ENCODE measurements at regions not wholly inside any gene's neighbourhood (a gene's known extent, or its start where the extent isn't known, plus 50 kb on each side); places are given as distances from the start of the nearest gene placed in this dataset.

DNA sequence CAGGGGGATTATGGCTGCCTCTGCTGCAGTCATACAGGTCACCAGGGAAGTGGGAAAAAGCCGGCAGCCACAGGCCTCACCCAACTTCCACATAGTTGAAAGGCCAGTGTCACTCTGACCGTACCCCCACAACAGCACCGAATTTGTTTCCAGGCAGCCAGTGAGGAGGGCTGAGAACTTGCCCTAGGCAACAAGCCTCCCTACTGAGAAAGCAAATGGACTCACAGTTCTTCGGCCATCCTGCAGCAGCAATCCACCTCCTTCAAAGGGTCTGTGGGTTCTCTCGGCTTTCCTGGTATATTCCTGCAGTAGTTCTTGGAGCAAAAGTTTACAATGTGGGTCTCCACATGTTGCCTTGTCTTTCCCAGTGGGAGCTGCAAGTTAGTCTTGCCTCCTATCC, 251.3 kb downstream of the ETNK1 start:
- H3K36me3 ChIP-seq (ENCODE audit: control insufficient read depth, low read length): no peaks in the 10 kb centered on the region
- H4K20me1 ChIP-seq (ENCODE audit: control insufficient read depth, insufficient read depth, low read depth, low read length): no peaks in the 10 kb centered on the region
- H3K27ac ChIP-seq (ENCODE audit: low read depth, low read length): no peak overlapping the region
- no peak for TF ChIP-seq EZH2phosphoT487 (IDR thresholded peaks at IDR 0.05; ENCODE audit: borderline replicate concordance, low read length)
- TF ChIP-seq, protein P1, sequence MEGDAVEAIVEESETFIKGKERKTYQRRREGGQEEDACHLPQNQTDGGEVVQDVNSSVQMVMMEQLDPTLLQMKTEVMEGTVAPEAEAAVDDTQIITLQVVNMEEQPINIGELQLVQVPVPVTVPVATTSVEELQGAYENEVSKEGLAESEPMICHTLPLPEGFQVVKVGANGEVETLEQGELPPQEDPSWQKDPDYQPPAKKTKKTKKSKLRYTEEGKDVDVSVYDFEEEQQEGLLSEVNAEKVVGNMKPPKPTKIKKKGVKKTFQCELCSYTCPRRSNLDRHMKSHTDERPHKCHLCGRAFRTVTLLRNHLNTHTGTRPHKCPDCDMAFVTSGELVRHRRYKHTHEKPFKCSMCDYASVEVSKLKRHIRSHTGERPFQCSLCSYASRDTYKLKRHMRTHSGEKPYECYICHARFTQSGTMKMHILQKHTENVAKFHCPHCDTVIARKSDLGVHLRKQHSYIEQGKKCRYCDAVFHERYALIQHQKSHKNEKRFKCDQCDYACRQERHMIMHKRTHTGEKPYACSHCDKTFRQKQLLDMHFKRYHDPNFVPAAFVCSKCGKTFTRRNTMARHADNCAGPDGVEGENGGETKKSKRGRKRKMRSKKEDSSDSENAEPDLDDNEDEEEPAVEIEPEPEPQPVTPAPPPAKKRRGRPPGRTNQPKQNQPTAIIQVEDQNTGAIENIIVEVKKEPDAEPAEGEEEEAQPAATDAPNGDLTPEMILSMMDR (IDR thresholded peaks at IDR 0.05; ENCODE audit: low read depth, low read length, poor library complexity, severe bottlenecking): no peak
- H3K27me3 ChIP-seq (ENCODE audit: control insufficient read depth, low read length): no peaks in the 10 kb centered on the region
- no peaks in the 10 kb centered on the region for H3F3A ChIP-seq (ENCODE audit: control insufficient read depth, insufficient read depth)
- no peak overlapping the region for H3K4me3 ChIP-seq (ENCODE audit: low read length)
- H3K79me2 ChIP-seq (ENCODE audit: control insufficient read depth, low read length): no peaks in the 10 kb centered on the region
- no peaks in the 10 kb centered on the region for H3K9me3 ChIP-seq (ENCODE audit: control insufficient read depth, insufficient read depth, low read length)
- H3K4me1 ChIP-seq (ENCODE audit: control insufficient read depth, low read length): no peaks in the 10 kb centered on the region
- H3K9me2 ChIP-seq (replicated peaks; ENCODE audit: control insufficient read depth, low read length): no peaks in the 10 kb centered on the region
- no peak overlapping the region for H3K4me2 ChIP-seq (ENCODE audit: low read length)

DNA sequence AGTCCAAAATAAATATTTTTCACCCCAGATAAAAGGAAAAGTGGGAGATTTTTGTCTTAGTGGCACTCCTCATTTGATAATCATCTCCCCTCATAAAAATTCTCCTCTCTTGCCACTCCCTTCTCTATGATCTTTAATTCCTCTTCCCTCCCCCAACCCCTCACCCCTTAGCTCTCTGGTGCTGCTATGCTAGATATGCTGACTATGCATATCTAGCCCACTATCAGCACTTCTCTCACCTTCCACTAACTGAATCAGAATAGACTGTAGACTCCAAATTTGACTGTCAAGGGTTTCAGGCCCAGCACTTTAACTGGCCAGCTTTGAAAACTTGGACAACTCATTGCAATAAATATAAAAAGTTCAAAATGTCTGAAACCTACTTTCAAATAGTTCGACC, 254.2 kb downstream of the ETNK1 start:
- Histone ChIP-seq H3K9me2 (replicated peaks; ENCODE audit: control insufficient read depth, low read length) (no peaks in the 10 kb centered on the region), H3K9me3 (ENCODE audit: control insufficient read depth, insufficient read depth, low read length) (no peaks in the 10 kb centered on the region), H3K36me3 (ENCODE audit: control insufficient read depth, low read length) (no peaks in the 10 kb centered on the region), H3F3A (ENCODE audit: control insufficient read depth, insufficient read depth) (no peaks in the 10 kb centered on the region), H3K27ac (ENCODE audit: low read depth, low read length) (no peak overlapping the region), H3K4me2 (ENCODE audit: low read length) (no peak overlapping the region), H4K20me1 (ENCODE audit: control insufficient read depth, insufficient read depth, low read depth, low read length) (no peaks in the 10 kb centered on the region), H3K4me3 (ENCODE audit: low read length) (no peak overlapping the region), H3K79me2 (ENCODE audit: control insufficient read depth, low read length) (no peaks in the 10 kb centered on the region), H3K4me1 (ENCODE audit: control insufficient read depth, low read length) (no peaks in the 10 kb centered on the region), H3K27me3 (ENCODE audit: control insufficient read depth, low read length) (no peaks in the 10 kb centered on the region)
- TF ChIP-seq EZH2phosphoT487 (IDR thresholded peaks at IDR 0.05; ENCODE audit: borderline replicate concordance, low read length): no peak
- TF ChIP-seq, protein P1 (IDR thresholded peaks at IDR 0.05; ENCODE audit: low read depth, low read length, poor library complexity, severe bottlenecking): no peak

DNA sequence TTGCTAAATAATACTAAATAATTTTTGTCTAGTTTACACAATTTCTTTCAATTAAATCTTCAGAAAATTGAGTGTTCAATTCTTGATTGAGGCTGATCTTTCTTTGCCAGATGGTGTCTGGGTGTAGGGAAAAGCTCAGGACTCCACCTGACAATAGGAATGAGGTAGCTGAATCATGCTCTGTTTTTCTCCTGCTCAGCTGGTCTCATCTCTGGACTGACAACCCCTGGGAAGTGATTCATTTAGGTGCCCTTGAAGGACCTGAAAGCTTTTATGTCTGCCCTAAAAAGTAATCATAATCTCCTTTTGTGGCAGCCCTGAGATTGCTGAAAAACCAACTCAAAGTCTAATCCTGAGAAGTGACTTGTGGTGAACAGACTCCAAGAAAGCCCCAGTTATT, 255.4 kb downstream of the ETNK1 start:
- Histone ChIP-seq H3K9me3 (ENCODE audit: control insufficient read depth, insufficient read depth, low read length) (no peaks in the 10 kb centered on the region), H4K20me1 (ENCODE audit: control insufficient read depth, insufficient read depth, low read depth, low read length) (no peaks in the 10 kb centered on the region), H3K79me2 (ENCODE audit: control insufficient read depth, low read length) (no peaks in the 10 kb centered on the region), H3F3A (ENCODE audit: control insufficient read depth, insufficient read depth) (no peaks in the 10 kb centered on the region), H3K36me3 (ENCODE audit: control insufficient read depth, low read length) (no peaks in the 10 kb centered on the region), H3K4me3 (ENCODE audit: low read length) (no peak overlapping the region), H3K27ac (ENCODE audit: low read depth, low read length) (no peak overlapping the region), H3K27me3 (ENCODE audit: control insufficient read depth, low read length) (no peaks in the 10 kb centered on the region), H3K4me1 (ENCODE audit: control insufficient read depth, low read length) (no peaks in the 10 kb centered on the region), H3K4me2 (ENCODE audit: low read length) (no peak overlapping the region), H3K9me2 (replicated peaks; ENCODE audit: control insufficient read depth, low read length) (no peaks in the 10 kb centered on the region)
- no peak for TF ChIP-seq EZH2phosphoT487 (IDR thresholded peaks at IDR 0.05; ENCODE audit: borderline replicate concordance, low read length)
- TF ChIP-seq, protein P1 (IDR thresholded peaks at IDR 0.05; ENCODE audit: low read depth, low read length, poor library complexity, severe bottlenecking): no peak

DNA sequence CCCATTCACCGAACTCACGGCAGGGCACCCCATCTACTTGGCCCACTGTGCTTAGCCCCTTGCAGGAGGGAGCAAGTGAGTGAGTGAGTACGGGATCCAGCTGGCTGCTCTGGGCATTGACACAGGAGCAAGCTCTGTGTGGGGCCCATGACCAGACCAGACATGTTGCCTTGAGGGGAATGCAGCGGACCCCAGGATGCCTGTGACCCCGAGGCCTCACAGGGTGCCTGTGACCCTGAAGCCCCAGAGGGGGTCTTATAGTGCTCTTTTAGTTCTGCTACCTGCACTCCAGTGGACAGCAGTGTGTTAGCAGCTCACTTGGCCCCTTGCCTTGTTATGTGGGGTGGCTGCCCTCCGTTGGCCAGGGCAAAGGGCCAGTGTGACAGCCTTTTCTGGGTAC, 255.8 kb downstream of the ETNK1 start:
- TF ChIP-seq EZH2phosphoT487 (IDR thresholded peaks at IDR 0.05; ENCODE audit: borderline replicate concordance, low read length): no peak
- TF ChIP-seq, protein P1 (IDR thresholded peaks at IDR 0.05; ENCODE audit: low read depth, low read length, poor library complexity, severe bottlenecking): no peak
- Histone ChIP-seq H3K36me3 (ENCODE audit: control insufficient read depth, low read length) (no peaks in the 10 kb centered on the region), H3K4me2 (ENCODE audit: low read length) (no peak overlapping the region), H3K27me3 (ENCODE audit: control insufficient read depth, low read length) (no peaks in the 10 kb centered on the region), H3K9me3 (ENCODE audit: control insufficient read depth, insufficient read depth, low read length) (no peaks in the 10 kb centered on the region), H3K4me1 (ENCODE audit: control insufficient read depth, low read length) (no peaks in the 10 kb centered on the region), H3K4me3 (ENCODE audit: low read length) (no peak overlapping the region), H4K20me1 (ENCODE audit: control insufficient read depth, insufficient read depth, low read depth, low read length) (no peaks in the 10 kb centered on the region), H3K9me2 (replicated peaks; ENCODE audit: control insufficient read depth, low read length) (no peaks in the 10 kb centered on the region), H3K27ac (ENCODE audit: low read depth, low read length) (no peak overlapping the region), H3K79me2 (ENCODE audit: control insufficient read depth, low read length) (no peaks in the 10 kb centered on the region), H3F3A (ENCODE audit: control insufficient read depth, insufficient read depth) (no peaks in the 10 kb centered on the region)
